ENCODE measurements at regions not wholly inside any gene's neighbourhood (a gene's known extent, or its start where the extent isn't known, plus 50 kb on each side); places are given as distances from the start of the nearest gene placed in this dataset.

GRCh38 chr7:42709284-42709683 is 202.6 kb downstream of the C7orf25 start:
- Histone ChIP-seq H3K36me3 (ENCODE audit: low read length) (no peaks in the 10 kb centered on the region), H3K4me2 (ENCODE audit: low read depth, low read length, poor library complexity, severe bottlenecking) (no peak overlapping the region), H3K4me3 (ENCODE audit: insufficient read depth, low read length, poor library complexity, severe bottlenecking) (no peak overlapping the region), H3K9me3 (ENCODE audit: insufficient read depth, low read length) (no peaks in the 10 kb centered on the region), H3K79me2 (ENCODE audit: insufficient read depth, low read length) (no peaks in the 10 kb centered on the region), H3K9ac (ENCODE audit: low read length) (no peak overlapping the region), H3F3A (ENCODE audit: insufficient read depth) (no peaks in the 10 kb centered on the region), H3K27ac (ENCODE audit: low read depth, low read length) (no peak overlapping the region), H3K9me2 (replicated peaks; ENCODE audit: insufficient read depth, low read length) (0 out of 2 replicates have a peak, but pooled peaks cover 5% of the 10 kb centered on the region), H2AFZ (ENCODE audit: low read depth, low read length, severe bottlenecking) (no peak overlapping the region), H3K27me3 (ENCODE audit: low read length) (no peaks in the 10 kb centered on the region), H4K20me1 (ENCODE audit: low read depth, low read length) (no peaks in the 10 kb centered on the region)
- TF ChIP-seq EZH2phosphoT487 (conservative IDR thresholded peaks at IDR 0.05; ENCODE audit: low read length) = no peak
- TF ChIP-seq, protein P1, sequence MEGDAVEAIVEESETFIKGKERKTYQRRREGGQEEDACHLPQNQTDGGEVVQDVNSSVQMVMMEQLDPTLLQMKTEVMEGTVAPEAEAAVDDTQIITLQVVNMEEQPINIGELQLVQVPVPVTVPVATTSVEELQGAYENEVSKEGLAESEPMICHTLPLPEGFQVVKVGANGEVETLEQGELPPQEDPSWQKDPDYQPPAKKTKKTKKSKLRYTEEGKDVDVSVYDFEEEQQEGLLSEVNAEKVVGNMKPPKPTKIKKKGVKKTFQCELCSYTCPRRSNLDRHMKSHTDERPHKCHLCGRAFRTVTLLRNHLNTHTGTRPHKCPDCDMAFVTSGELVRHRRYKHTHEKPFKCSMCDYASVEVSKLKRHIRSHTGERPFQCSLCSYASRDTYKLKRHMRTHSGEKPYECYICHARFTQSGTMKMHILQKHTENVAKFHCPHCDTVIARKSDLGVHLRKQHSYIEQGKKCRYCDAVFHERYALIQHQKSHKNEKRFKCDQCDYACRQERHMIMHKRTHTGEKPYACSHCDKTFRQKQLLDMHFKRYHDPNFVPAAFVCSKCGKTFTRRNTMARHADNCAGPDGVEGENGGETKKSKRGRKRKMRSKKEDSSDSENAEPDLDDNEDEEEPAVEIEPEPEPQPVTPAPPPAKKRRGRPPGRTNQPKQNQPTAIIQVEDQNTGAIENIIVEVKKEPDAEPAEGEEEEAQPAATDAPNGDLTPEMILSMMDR (IDR thresholded peaks at IDR 0.05; ENCODE audit: insufficient read depth, low read length, poor library complexity, severe bottlenecking) = no peak

GRCh38 chr7:42704710-42705109 is 207.2 kb downstream of the C7orf25 start:
- H3K4me3 ChIP-seq (ENCODE audit: insufficient read depth, low read length, poor library complexity, severe bottlenecking) = no peak overlapping the region
- no peaks in the 10 kb centered on the region for H3K9me2 ChIP-seq (replicated peaks; ENCODE audit: insufficient read depth, low read length)
- TF ChIP-seq, protein P1 (IDR thresholded peaks at IDR 0.05; ENCODE audit: insufficient read depth, low read length, poor library complexity, severe bottlenecking) = no peak
- no peak for TF ChIP-seq EZH2phosphoT487 (conservative IDR thresholded peaks at IDR 0.05; ENCODE audit: low read length)
- H2AFZ ChIP-seq (ENCODE audit: low read depth, low read length, severe bottlenecking) = no peak overlapping the region
- no peaks in the 10 kb centered on the region for H3F3A ChIP-seq (ENCODE audit: insufficient read depth)
- no peak overlapping the region for H3K9ac ChIP-seq (ENCODE audit: low read length)
- H3K79me2 ChIP-seq (ENCODE audit: insufficient read depth, low read length) = no peaks in the 10 kb centered on the region
- H4K20me1 ChIP-seq (ENCODE audit: low read depth, low read length) = no peaks in the 10 kb centered on the region
- H3K36me3 ChIP-seq (ENCODE audit: low read length) = no peaks in the 10 kb centered on the region
- H3K27ac ChIP-seq (ENCODE audit: low read depth, low read length) = no peak overlapping the region
- no peaks in the 10 kb centered on the region for H3K9me3 ChIP-seq (ENCODE audit: insufficient read depth, low read length)
- H3K4me2 ChIP-seq (ENCODE audit: low read depth, low read length, poor library complexity, severe bottlenecking) = no peak overlapping the region
- H3K27me3 ChIP-seq (ENCODE audit: low read length) = no peaks in the 10 kb centered on the region

- Histone ChIP-seq H3K36me3 (ENCODE audit: low read length) (no peaks in the 10 kb centered on the region), H3K79me2 (ENCODE audit: insufficient read depth, low read length) (no peaks in the 10 kb centered on the region), H3F3A (ENCODE audit: insufficient read depth) (no peaks in the 10 kb centered on the region), H4K20me1 (ENCODE audit: low read depth, low read length) (no peaks in the 10 kb centered on the region), H2AFZ (ENCODE audit: low read depth, low read length, severe bottlenecking) (no peak overlapping the region), H3K27ac (ENCODE audit: low read depth, low read length) (no peak overlapping the region), H3K9me3 (ENCODE audit: insufficient read depth, low read length) (no peaks in the 10 kb centered on the region), H3K9ac (ENCODE audit: low read length) (no peak overlapping the region), H3K9me2 (replicated peaks; ENCODE audit: insufficient read depth, low read length) (no peaks in the 10 kb centered on the region), H3K27me3 (ENCODE audit: low read length) (no peaks in the 10 kb centered on the region), H3K4me2 (ENCODE audit: low read depth, low read length, poor library complexity, severe bottlenecking) (no peak overlapping the region), H3K4me3 (ENCODE audit: insufficient read depth, low read length, poor library complexity, severe bottlenecking) (no peak overlapping the region)
- TF ChIP-seq EZH2phosphoT487 (conservative IDR thresholded peaks at IDR 0.05; ENCODE audit: low read length) = no peak
- TF ChIP-seq, protein P1 (IDR thresholded peaks at IDR 0.05; ENCODE audit: insufficient read depth, low read length, poor library complexity, severe bottlenecking) = no peak
Measured at GRCh38 chr7:42702647-42703046, 209.2 kb downstream of the C7orf25 start.

Measured in SU-DHL-6 (cell line).